Lower leg skin (tissue), 3 donors: ENCODE measurements at regions not wholly inside any gene's neighbourhood (a gene's known extent, or its start where the extent isn't known, plus 50 kb on each side); places are given as distances from the start of the nearest gene placed in this dataset.

Experiments
- CTCF ChIP-seq, 3 donors: fragments of 450-650 bp; IDR thresholded peaks; one replicate each; pipeline ENCODE4 v1.5.1; 2016; ENCODE audit warnings: antibody characterized with exemption in 3 of 3, mild to moderate bottlenecking in 3 of 3, moderate library complexity in 2 of 3
- POLR2A ChIP-seq, 2 donors: fragments of 450-650 bp; IDR thresholded peaks; one replicate each; pipeline ENCODE4 v1.6.1; 2016 to 2017; ENCODE audit warnings: antibody characterized with exemption in 2 of 2, mild to moderate bottlenecking in 1 of 2, moderate library complexity in 1 of 2

DNA sequence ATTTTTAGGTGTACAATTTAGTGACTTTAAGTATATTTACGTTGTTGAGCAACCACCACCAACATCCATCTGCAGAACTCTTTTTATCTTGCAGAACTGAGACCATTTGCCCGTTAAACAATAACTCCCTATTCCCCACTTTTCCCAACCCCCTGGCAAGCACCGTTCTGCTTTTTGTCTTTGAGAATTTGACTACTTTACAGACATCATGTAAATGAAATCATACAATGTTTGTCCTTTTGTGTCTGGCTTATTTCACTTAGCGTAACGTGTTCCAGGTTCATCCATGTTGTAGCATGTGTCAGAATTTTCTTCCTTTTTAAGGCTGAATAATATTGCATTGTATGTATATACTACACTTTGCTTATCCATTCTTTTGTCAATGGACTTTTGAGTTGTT lies 201.5 kb downstream of the DACT1 start:
- TF ChIP-seq CTCF (IDR thresholded peaks at IDR 0.05) (no peak), POLR2A (IDR thresholded peaks at IDR 0.05) (no peak)
